ENCODE measurements at regions not wholly inside any gene's neighbourhood (a gene's known extent, or its start where the extent isn't known, plus 50 kb on each side); places are given as distances from the start of the nearest gene placed in this dataset.

- Histone ChIP-seq H3K27ac (ENCODE audit: low read depth in 1 of 2, low read length in 2 of 2) (no peak overlapping the region), H3K79me2 (ENCODE audit: insufficient read depth, low read length) (no peaks in the 10 kb centered on the region), H3K4me1 (ENCODE audit: control insufficient read depth in 1 of 2, insufficient read depth in 2 of 2, low read length in 2 of 2) (peaks cover 67 to 75% of the 10 kb centered on the region in 2 donors), H3K36me3 (replicated peaks in 1 of 2; ENCODE audit: control insufficient read depth in 1 of 2, insufficient read depth in 2 of 2, low read length in 2 of 2) (no peaks in the 10 kb centered on the region), H3K4me3 (replicated peaks in 1 of 3; ENCODE audit: low read depth in 2 of 3, low read length in 3 of 3) (no peak overlapping the region), H2AFZ (ENCODE audit: insufficient read depth, low read depth, low read length, poor library complexity, severe bottlenecking) (no peak overlapping the region), H3K9me3 (replicated peaks in 1 of 2; ENCODE audit: control insufficient read depth in 1 of 2, insufficient read depth in 1 of 2, low read length in 2 of 2) (no peaks in the 10 kb centered on the region), H4K20me1 (ENCODE audit: insufficient read depth, low read length) (no peaks in the 10 kb centered on the region), H3K9ac (ENCODE audit: insufficient read depth, low read length, poor library complexity, severe bottlenecking) (no peak overlapping the region), H3K27me3 (ENCODE audit: control insufficient read depth in 2 of 2, insufficient read depth in 2 of 2, low read length in 2 of 2) (no peaks in the 10 kb centered on the region), H3K4me2 (replicated peaks; ENCODE audit: extremely low read depth, low read length, poor library complexity, severe bottlenecking) (no peak overlapping the region)
- Mint-ChIP-seq H3K9me3 (peaks cover 0 to 2% (median 0%) of the 10 kb centered on the region in 7 donors), H3K4me3 (no peak overlapping the region), H3K36me3 (peaks cover 0 to 8% of the 10 kb centered on the region in 2 donors), H3K4me1 (peaks cover 71% of the 10 kb centered on the region), H3K27ac (peak overlapping the region in 2 of 7 donors; percentile 43 to 45), H3K27me3 (ENCODE audit: low read depth in 3 of 3) (peaks cover 0 to 4% (median 0%) of the 10 kb centered on the region in 3 donors)
- intact Hi-C loops (cut with micrococcal nuclease): loop anchor here in 1 of 2 donors (2.0 kb wide), 1 partner anchor 24 kb away; no protein-coding TSS in a partner anchor
- WGBS (ENCODE audit: insufficient coverage): no CpG with 5 or more reads among the region's 4 CpGs
- no peak for DNase-seq
- TF ChIP-seq CTCF (IDR thresholded peaks at IDR 0.05): no peak
Observed at GRCh38 chr2:196244966-196245365, 73.6 kb upstream of the STK17B start.

- H3K79me2 ChIP-seq (ENCODE audit: insufficient read depth, low read length): no peaks in the 10 kb centered on the region
- no peaks in the 10 kb centered on the region for H4K20me1 ChIP-seq (ENCODE audit: insufficient read depth, low read length)
- H3K9me3 ChIP-seq (replicated peaks in 1 of 2; ENCODE audit: control insufficient read depth in 1 of 2, insufficient read depth in 1 of 2, low read length in 2 of 2): no peaks in the 10 kb centered on the region
- no peaks in the 10 kb centered on the region for H3K27me3 ChIP-seq (ENCODE audit: control insufficient read depth in 2 of 2, insufficient read depth in 2 of 2, low read length in 2 of 2)
- Mint-ChIP-seq H3K27ac (peak overlapping the region in 1 of 7 donors; percentile 37), H3K36me3 (peaks cover 0 to 8% of the 10 kb centered on the region in 2 donors), H3K4me1 (peaks cover 72% of the 10 kb centered on the region), H3K9me3 (peaks cover 0 to 2% (median 0%) of the 10 kb centered on the region in 7 donors), H3K4me3 (no peak overlapping the region), H3K27me3 (ENCODE audit: low read depth in 3 of 3) (peaks cover 0 to 4% (median 0%) of the 10 kb centered on the region in 3 donors)
- no peak overlapping the region for H3K27ac ChIP-seq (ENCODE audit: low read depth in 1 of 2, low read length in 2 of 2)
- no peak overlapping the region for H3K4me3 ChIP-seq (replicated peaks in 1 of 3; ENCODE audit: low read depth in 2 of 3, low read length in 3 of 3)
- no peaks in the 10 kb centered on the region for H3K36me3 ChIP-seq (replicated peaks in 1 of 2; ENCODE audit: control insufficient read depth in 1 of 2, insufficient read depth in 2 of 2, low read length in 2 of 2)
- TF ChIP-seq CTCF (IDR thresholded peaks at IDR 0.05): no peak
- H3K4me1 ChIP-seq (ENCODE audit: control insufficient read depth in 1 of 2, insufficient read depth in 2 of 2, low read length in 2 of 2): peaks cover 69 to 76% of the 10 kb centered on the region in 2 donors
- intact Hi-C loops (cut with micrococcal nuclease): loop anchor here in 1 of 2 donors (2.0 kb wide), 1 partner anchor 23 kb away; no protein-coding TSS in a partner anchor
- 63% methylated on average over 4 of the region's 4 CpGs for WGBS (ENCODE audit: insufficient coverage)
- H2AFZ ChIP-seq (ENCODE audit: insufficient read depth, low read depth, low read length, poor library complexity, severe bottlenecking): no peak overlapping the region
- no peak overlapping the region for H3K9ac ChIP-seq (ENCODE audit: insufficient read depth, low read length, poor library complexity, severe bottlenecking)
- DNase-seq: no peak
- no peak overlapping the region for H3K4me2 ChIP-seq (replicated peaks; ENCODE audit: extremely low read depth, low read length, poor library complexity, severe bottlenecking)
Observed at GRCh38 chr2:196245378-196246140, 74.2 kb upstream of the STK17B start.

All from CD14-positive monocyte (primary cell).